ENCODE measurements at regions not wholly inside any gene's neighbourhood (a gene's known extent, or its start where the extent isn't known, plus 50 kb on each side); places are given as distances from the start of the nearest gene placed in this dataset.

- in situ Hi-C loops (cut with MboI) (no loop called here), intact Hi-C loops (cut with micrococcal nuclease; ENCODE audit: unreplicated experiment) (loop anchor here (5.0 kb wide), 1 partner anchor 45 kb away; no protein-coding TSS in a partner anchor)
- Histone ChIP-seq H3K27me3 (replicated peaks in 1 of 2; ENCODE audit: control insufficient read depth in 2 of 2, insufficient read depth in 2 of 2, low read length in 1 of 2) (no peaks in the 10 kb centered on the region), H3K36me3 (ENCODE audit: control insufficient read depth in 2 of 2, insufficient read depth in 2 of 2, low read length in 1 of 2) (no peaks in the 10 kb centered on the region), H4K20me1 (ENCODE audit: control insufficient read depth, insufficient read depth) (no peaks in the 10 kb centered on the region), H3K9ac (ENCODE audit: control insufficient read depth, insufficient read depth, low read length) (no peak overlapping the region), H3K27ac (ENCODE audit: control insufficient read depth, insufficient read depth) (no peak overlapping the region), H3K4me3 (no peak overlapping the region), H3K79me2 (ENCODE audit: control insufficient read depth, insufficient read depth, low read length) (no peaks in the 10 kb centered on the region), H3K9me3 (replicated peaks; ENCODE audit: control insufficient read depth, insufficient read depth, low read length) (no peaks in the 10 kb centered on the region), H3K4me2 (ENCODE audit: control insufficient read depth, insufficient read depth) (no peak overlapping the region), H3K4me1 (ENCODE audit: control insufficient read depth, insufficient read depth, low read length) (peaks cover 44% of the 10 kb centered on the region), H2AFZ (ENCODE audit: control insufficient read depth, low read depth, low read length) (no peak overlapping the region)
- TF ChIP-seq EZH2 (IDR thresholded peaks at IDR 0.05; ENCODE audit: borderline replicate concordance, control insufficient read depth, low read depth, low read length) = no peak
- TF ChIP-seq MEF2A (IDR thresholded peaks at IDR 0.05; ENCODE audit: insufficient read depth, low read depth, low read length) = no peak
- no peak for TF ChIP-seq E2F4 (IDR thresholded peaks at IDR 0.05; ENCODE audit: low read depth, low read length)
- no peak for TF ChIP-seq SMARCA5 (IDR thresholded peaks at IDR 0.05)
- TF ChIP-seq CHD1 (IDR thresholded peaks at IDR 0.05; ENCODE audit: low read depth, low read length) = no peak
- SMC1A ChIA-PET (ENCODE audit: uncharacterized antibody, unreplicated experiment) = interaction anchor here (1.0 kb wide), 1 partner anchor 194 kb away, joined by 3 read pairs; no protein-coding TSS in a partner anchor
- POLR2A ChIA-PET = no interaction called here
- no TSS peak for BruUV-seq (replicated peaks)
- FAIRE-seq = no peak
- 63% methylated on average over 3 of the region's 3 CpGs for WGBS (ENCODE audit: insufficient coverage, insufficient replicate concordance, low lambda C conversion rate, missing lambda C conversion rate)
- DNase-seq (ENCODE audit: low read depth, low spot score) = no peak
- CTCF ChIA-PET = interaction anchor here (1.2 to 14.7 kb wide), 3 partner anchors 8 to 73 kb away, joined by 4 to 332 read pairs (median 6); no protein-coding TSS in a partner anchor
- RAD21 ChIA-PET (ENCODE audit: unreplicated experiment) = no interaction called here
- no peak for ATAC-seq
Measured at GRCh38 chr1:201717286-201717685, 111.7 kb upstream of the IPO9 start.

All from GM12878 (cell line).